GM19025 (cell line): ENCODE measurements at regions not wholly inside any gene's neighbourhood (a gene's known extent, or its start where the extent isn't known, plus 50 kb on each side); places are given as distances from the start of the nearest gene placed in this dataset.
"Not testable (repeated sequence)": the region's sequence is repeated elsewhere in the genome, so short reads cannot be mapped to it uniquely, and the experiment has no call there.

Source experiments
- ATAC-seq: cut with Tn5 transposase; IDR thresholded peaks from one replicate; pipeline ENCODE4 v1.9.1; 2021; ENCODE audit warnings: mild to moderate bottlenecking, low read depth, moderate library complexity; ENCODE audit not compliant: unreplicated experiment

DNA sequence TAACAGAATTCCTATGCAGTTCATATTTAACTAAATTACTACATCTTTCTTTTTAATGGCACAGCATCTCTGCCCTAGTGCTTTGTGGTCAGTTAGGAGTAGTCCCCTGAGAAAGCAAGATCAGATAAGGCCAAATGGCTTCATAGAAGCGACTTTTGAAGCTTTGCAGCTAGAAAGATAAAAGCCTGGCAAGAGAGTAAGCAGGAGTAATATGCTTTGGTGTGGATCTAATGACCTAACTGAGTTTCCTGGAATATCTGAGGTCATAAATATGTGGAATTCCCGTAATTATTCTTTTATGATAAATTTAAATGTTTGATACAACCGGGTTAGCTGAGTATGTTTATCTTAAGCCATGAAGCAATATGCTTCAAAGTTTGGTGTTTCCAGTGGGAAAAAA lies 374.9 kb upstream of the LRRC3B start:
- ATAC-seq: no peak

DNA sequence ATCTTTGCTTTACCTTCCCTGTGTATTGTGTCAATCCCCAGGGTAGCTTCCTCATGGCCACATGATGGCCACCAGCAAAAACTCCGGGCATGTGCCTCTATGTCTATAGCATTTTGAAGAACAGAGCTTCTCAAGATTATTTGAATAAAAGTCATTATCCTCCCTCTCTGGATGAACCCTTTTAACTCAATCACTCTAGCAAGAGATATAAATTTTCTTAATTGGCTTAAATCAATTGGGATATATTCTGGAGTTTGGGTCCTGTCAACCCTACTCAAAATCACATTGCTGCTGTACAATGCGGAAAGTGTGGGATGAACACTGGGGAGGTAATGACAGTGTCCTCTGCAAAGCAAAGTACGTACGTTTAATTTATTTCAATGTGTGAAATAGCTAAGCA lies 370.6 kb upstream of the LRRC3B start:
- no peak for ATAC-seq

DNA sequence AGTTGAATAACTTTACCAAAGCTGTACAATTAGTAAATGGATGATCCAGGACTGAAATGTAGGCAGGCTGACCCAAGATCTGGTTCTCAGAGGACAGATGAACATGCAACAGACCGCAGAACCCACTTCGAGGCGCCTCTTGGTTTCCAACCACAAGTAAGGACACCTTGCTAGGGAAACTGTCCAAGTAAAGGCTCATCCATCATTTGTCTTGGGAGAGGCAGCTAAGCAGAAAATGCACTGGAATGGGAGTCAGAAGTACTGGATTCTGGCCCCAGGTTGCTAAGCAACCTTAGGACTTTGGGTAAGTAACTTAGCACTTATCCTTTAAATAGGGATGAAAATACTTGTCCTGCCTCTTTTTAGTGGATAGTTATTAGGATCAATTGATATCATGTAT lies 366.3 kb upstream of the LRRC3B start:
- ATAC-seq: no peak

DNA sequence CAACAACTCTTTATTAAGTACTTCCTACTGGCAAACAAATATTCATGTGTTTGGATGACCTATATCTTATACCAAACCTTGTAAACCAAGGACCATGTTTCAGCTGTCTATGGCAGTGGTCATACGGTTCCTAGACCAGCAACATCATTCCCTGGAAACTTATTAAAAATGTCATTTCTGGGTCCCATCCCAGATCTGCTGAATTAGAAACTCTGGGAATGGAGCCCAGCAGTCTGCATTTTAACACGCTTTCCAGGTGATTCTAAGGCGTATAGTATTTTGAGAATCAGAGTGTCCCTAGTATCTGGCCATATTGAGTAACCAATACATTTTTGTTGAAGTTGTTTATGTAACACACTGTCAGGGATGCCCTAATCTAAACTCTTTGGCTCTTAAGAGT lies 363.4 kb upstream of the LRRC3B start:
- ATAC-seq: no peak

DNA sequence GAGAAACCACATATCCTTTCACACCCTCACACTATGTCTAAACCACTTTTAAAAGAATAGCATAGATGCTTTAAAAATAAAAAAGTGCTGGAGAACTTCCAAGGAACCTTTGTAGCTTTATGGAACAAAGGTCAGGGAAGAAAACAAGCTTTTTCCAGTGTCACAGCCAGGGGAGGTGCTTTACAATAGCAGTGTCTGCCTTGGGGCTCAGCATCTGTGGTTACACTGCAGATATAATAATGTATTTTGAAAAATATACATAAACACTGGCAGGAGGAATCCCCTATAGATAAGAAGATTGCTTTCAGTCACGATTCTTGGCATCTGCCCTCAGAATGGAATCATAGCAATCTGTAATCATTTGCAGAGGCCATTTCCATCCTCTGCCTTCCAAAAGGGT lies 362.4 kb upstream of the LRRC3B start:
- ATAC-seq: no peak

DNA sequence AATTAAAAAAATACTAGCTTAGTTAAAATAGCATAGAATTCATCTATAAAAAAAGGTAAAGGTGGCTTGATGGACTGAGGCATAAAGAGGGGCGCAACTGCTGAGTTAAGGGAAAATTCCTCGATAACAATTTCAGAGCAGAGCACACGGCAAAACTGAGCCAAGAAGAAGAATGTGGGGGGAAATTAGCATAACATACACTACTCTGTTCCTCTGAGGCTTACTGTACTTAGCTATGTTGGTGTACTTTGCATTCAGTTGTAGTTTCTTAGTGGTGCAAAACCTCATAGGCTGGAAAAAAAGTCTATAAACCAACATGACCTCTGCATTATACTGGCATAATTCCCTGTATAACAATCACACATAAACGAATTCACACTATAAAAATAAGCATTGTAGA lies 357.9 kb upstream of the LRRC3B start:
- no peak for ATAC-seq

DNA sequence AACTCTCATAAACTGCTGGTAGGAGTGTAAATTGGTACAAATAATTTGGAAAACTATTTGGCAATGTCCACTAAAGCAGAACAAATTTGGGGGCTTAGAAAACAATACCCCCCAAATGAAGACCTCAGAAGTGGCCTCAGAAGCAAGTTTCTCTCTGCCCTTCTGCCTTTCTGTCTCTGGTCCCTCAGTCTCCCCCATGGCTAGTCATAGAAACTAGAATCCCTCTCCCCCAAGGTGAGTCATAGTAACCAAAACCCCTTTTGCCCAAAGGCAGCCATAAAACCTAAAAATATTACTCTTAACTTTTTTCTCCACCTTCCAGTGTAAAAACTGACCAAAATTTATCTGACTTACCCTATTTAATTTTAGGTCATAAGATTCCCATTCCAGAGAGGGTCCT lies 350.7 kb upstream of the LRRC3B start:
- no peak for ATAC-seq

DNA sequence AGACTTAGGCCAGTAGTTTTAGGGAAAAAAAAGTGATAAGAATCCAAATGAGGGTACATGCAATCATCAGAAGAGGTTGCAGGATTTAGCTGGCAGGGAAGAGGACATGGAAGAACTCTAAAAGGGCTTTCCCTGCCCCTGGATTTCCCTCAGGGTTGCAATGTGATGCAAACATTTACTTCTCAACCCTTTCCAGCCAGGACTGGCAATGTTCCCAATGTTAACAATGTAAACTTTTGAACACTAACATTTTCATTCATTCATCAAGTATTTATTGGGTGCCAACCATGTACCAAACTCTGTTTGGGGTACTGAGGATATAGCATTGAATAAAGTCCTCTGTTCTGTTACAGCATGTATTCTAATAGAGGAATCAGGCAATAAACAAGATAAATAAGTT lies 349.4 kb upstream of the LRRC3B start:
- no peak for ATAC-seq

DNA sequence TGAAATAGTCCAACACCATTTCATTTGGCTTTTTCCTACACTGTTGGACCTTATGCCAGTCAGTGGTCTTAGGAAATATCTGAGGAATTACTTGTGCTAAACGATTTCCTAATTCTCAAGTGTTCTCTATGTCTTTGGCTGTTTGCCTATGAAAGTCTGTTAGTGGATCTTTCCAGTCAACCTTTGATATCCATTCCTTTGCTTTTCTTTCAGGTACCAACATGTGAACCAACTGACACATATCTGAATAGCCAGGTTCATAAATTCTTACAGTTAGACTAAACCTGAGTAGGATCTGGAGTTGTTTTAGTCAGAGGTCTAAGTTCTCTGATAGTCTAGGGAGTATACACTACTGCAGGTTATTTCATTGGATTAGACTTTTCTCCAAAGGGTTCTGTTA lies 343.5 kb upstream of the LRRC3B start:
- ATAC-seq: no peak

DNA sequence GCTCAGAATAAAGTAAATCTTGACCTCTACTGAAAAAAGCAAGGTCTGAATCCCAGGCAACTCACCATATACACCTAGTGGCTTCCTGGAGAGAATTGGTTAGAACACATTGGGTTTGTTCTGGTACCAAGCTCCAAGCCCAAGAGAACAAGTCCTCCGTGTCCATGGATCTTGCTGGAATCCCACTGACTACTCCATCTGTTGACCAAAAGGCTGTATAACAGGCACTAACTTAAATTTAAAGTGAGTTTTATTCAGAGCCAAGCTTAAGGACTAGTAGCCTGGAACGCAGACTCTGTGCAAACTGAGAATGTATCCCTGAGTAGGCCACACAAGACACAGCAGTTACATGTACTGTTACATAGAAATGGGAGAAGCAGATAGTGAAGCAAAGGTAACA lies 342.1 kb upstream of the LRRC3B start:
- no peak for ATAC-seq

DNA sequence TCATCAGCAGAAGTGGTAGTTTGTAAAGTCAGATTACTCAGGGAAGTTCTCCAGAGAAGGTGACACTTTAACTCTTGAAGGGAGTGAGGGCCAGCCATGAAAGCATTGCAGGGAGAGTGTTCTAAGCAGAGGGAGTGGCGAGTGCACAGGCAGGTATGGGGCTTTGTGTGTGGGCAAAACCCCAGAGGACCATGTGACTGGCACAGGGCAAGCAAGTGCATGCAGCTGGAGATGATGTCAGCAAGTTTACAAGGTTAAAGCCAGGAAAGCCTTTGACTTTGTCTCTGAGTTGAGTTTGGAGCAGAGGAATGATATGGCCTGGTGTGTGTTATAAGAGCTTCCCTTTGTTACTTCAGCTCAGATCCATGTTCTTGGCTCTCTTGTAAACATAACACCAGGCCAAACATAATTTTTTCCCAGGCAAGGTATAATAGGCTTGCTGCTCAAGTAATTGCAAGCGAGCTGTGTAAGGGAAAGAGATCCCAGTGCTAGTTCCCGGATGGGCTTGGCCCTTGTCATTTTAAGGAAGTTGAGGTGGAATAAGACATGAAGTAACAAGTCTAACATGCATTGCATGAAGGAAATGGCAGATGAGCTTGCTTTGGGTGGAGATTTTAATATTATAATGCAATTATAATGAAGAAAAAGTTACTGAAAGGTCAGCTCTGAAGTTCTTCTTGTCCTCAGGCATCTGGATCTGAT lies 341.1 kb upstream of the LRRC3B start:
- no peak for ATAC-seq

DNA sequence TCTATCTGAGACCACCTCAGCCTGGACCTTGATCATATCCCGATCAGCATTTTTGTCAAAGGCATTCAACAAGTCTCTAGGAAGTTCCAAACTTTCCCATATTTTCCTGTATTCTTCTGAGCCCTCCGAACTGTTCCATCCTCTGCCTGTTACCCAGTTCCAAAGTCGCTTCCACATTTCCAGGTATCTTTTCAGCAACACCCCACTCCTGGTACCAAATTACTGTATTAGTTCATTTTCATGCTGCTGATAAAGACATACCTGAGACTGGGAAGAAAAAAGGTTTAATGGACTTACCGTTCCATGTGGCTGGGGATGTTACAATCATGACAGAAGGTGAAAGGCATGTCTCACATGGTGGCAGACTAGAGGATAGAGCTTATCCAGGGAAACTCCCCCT lies 338.1 kb upstream of the LRRC3B start:
- not testable (repeated sequence) for ATAC-seq

DNA sequence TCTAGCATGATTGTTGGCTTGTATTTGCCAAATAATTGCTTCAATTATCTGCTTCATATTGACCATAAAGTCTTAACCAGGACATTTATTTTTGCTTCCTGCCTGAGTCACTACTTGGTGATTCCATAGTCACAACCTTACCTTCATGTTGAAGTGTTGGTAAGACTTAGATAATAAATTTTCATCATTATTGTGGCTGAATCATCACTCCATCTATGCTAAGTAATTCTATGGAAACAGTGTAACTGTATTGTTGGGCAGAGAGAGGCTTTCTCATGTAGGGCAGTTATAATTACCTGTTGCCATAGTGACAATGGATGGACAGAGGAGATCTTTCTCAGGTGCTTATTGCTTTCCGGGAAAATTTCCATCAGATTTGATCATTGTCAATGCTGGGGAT lies 330.7 kb upstream of the LRRC3B start:
- no peak for ATAC-seq

DNA sequence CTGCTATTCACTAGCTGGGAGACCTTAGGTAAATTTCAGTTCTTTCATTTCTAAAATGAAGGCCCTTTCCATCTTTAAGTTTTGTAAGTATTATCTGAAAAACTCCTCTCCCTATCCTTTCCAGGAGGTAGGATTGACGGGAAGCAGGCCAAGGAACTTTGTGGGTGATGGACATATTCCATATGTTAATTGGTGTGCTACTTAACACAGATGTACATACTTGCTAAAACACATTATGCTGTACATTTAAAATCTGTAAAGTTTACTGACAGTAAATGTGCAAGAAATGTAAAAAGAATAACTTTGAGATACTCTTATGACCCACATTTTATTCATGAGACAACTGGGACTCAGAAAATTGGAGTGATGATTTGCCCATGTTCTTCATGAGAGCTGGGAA lies 329.8 kb upstream of the LRRC3B start:
- no peak for ATAC-seq

DNA sequence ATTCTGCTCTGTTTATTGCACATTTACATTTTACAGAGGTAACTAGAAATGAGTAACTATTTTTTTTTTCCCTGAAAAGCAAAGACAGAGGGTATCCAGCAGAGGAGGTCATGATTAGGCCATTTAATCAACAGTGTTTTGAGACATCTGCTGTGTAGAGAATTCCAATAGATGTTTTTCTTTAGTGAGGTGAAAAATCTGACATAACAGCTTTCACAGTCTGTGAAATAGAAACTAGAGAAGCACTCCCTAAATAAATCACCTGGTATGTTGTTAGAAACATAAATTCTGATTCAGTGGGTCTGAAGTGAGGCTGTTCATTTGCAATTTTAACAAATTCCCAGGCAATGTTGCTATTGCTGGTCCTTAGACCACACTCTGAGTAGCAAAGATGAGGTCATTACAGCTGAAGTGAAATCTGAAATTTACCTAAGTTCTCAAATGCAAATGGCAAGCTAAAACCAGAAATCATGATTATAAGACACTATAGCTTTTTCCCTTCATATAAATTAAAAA lies 329.2 kb upstream of the LRRC3B start:
- ATAC-seq: no peak

DNA sequence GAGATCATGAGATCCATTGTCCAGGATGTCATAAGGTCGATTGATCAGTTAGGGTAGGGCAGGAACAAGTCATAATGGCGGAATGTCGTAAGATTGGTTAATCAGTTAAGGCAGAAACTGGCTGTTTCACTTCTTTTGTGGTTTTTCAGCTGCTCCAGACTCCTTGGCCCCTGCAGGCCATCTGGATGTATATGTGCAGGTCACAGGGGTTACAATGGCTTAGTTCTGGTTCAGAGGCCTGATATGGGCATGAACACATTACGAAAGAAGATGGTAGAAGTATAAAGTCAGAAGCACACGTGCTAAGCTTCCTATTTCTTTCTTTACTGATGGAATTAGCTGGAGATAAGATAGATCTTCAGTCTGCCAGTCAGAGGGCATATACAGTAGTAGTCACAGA lies 315.4 kb upstream of the LRRC3B start:
- no peak for ATAC-seq

DNA sequence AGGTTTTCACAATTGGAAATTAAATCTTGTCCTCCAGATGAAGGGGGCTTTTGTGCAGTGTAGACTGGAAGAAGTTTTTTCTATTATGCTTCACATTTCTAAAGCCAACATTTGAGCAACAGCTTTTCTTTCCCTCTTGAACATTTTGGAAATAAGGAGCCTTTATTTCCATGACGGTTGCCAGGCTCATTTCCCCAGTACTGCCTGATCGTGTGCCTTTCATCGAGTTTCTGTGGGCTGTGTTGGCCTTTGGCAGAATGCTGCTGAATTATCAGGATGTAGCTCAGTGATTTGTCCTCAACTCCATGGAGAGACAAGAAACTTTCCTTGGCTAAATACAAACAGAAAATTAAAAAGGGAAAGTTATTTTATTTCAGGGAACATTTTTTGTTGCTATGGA lies 314.8 kb upstream of the LRRC3B start:
- no peak for ATAC-seq

DNA sequence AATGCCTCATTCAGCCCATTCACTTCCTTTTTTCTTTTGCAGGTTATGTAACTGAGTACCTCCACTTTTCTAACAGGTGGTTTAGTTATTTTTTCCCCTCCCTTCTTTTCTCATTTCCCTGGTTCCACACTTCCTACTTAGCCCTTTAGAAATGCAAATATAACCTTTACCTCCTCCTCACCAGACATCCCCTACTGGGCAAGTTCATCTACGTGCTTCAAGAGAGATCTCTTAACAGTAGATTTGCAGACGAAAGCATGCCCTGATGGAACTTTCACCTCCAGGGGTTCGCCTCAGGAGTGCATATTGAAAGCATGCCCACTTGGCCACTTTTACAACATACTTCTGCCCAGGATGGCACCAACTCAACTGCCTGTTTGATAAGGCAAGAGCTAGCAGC lies 314.1 kb upstream of the LRRC3B start:
- no peak for ATAC-seq

DNA sequence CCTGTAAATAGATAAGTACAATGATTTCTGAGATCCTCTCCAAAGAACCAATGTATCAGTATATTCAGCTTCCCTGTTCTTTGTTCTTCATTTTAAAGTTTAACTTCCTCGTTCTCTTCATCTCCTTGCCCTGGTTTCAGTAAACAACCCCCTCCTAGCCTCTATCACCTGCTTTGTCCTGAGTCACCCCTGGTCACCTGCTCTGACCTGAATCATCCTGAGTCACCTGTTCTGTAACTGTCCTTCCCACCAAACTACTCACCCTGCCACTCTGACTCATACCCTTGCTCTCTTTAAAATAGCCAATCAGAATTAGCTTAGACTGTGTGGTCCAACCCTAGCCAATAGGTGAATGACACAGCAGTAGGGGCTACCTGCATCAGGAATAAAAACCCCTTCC lies 313.0 kb upstream of the LRRC3B start:
- ATAC-seq: not testable (repeated sequence)

DNA sequence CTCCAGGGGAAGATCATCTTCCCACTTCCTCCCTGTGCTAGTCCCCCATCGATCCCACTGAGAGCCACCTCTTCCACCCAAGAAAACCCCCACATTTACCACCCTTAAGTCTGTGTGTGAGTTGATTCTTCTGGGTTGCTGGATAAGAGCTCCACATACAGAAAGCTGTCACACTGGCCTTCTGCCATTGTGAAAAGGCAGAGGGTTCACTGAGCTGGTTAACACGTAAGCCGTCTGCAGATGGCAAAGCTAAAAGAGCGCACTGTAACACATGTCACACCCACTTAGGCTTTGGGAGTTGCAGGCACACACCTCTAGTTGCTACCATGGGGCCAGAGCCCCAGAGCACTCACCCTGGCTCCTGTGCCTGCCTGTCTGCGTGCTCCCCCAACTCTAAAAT lies 309.8 kb upstream of the LRRC3B start:
- ATAC-seq: no peak

DNA sequence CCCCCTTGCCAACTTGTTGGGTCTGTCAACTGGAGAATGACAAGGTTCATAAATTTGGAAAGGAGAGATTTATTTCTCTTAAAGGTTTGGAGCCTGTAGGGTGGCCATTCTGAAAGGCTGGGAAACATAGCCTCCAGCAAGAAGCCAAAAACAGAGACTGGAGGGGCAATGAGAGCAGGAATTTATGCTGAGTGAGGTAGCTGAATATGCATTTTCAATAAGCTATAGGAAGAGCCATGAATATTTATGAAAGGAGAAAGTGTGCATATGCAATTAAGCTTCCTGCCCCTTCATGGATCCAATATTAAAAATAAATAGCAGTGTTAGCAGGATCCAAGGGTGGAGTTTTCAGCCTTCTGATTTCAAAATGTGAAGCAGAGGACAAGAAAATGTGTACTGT lies 306.1 kb upstream of the LRRC3B start:
- no peak for ATAC-seq

DNA sequence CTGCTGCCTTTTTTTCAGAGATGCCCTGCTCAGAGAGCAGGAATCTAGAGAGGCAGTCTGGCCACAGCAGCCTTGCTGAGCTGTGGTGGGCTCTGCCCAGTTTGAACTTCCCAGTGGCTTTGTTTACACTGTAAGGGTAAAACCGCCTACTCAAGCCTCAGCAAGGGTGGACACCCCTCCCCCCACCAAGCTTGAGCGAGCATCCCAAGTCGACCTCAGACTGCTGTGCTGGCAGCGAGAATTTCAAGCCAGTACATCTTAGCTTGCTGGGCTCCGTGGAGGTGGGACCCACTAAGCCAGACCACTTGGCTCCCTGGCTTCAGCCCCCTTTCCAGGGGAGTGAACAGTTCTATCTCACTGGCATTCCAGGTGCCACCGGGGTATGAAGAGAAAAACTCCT lies 298.8 kb upstream of the LRRC3B start:
- not testable (repeated sequence) for ATAC-seq

DNA sequence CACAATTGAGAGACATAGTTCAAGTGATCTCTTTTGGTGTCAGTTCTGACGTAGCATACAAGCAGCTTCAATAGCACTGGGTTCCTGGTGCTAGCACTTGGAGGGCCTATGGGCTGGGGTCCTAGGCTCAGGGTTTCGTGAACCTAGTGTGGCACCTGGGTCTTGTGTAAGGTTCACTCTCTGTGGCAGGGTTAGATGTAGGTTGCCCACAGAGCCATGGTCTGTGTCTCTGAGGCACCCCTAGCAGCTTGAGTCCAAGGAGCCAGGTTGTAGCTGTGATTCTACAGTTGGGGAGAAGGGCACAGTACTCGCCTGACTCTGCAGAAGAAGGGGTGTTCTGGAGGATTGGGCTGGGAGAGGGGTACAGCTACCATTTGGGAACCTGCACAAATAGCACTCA lies 282.6 kb upstream of the LRRC3B start:
- ATAC-seq: no peak
